Glutamatergic neuron (in vitro differentiated cells): ENCODE measurements at regions not wholly inside any gene's neighbourhood (a gene's known extent, or its start where the extent isn't known, plus 50 kb on each side); places are given as distances from the start of the nearest gene placed in this dataset.
"Not testable (repeated sequence)": the region's sequence is repeated elsewhere in the genome, so short reads cannot be mapped to it uniquely, and the experiment has no call there.

Experiments used
- DNase-seq: peaks from one replicate; pipeline ENCODE4 v3.0.0; 2022
- H3K27ac Mint-ChIP-seq: one replicate; pipeline ENCODE4 v1.8.0; 2020; ENCODE audit warnings: mild to moderate bottlenecking, mixed read lengths, inconsistent platforms; ENCODE audit not compliant: unreplicated experiment
- H3K27me3 Mint-ChIP-seq: one replicate; pipeline ENCODE4 v1.8.0; 2020; ENCODE audit warnings: mild to moderate bottlenecking, moderate library complexity, mixed read lengths, inconsistent platforms; ENCODE audit not compliant: unreplicated experiment
- H3K36me3 Mint-ChIP-seq: one replicate; pipeline ENCODE4 v1.8.0; 2020; ENCODE audit warnings: mild to moderate bottlenecking, mixed read lengths, inconsistent platforms; ENCODE audit not compliant: unreplicated experiment
- H3K4me1 Mint-ChIP-seq: one replicate; pipeline ENCODE4 v1.8.0; 2020; ENCODE audit warnings: mild to moderate bottlenecking, low read depth, mixed read lengths, inconsistent platforms; ENCODE audit not compliant: unreplicated experiment
- H3K4me3 Mint-ChIP-seq: one replicate; pipeline ENCODE4 v1.8.0; 2020; ENCODE audit warnings: mild to moderate bottlenecking, mixed read lengths, inconsistent platforms; ENCODE audit not compliant: unreplicated experiment
- H3K9me3 Mint-ChIP-seq: one replicate; pipeline ENCODE4 v1.8.0; 2020; ENCODE audit warnings: mild to moderate bottlenecking, moderate library complexity, mixed read lengths, inconsistent platforms; ENCODE audit not compliant: unreplicated experiment
- CTCF ChIP-seq: fragments of 200-600 bp; sonication (generic); IDR thresholded peaks from one replicate; pipeline ENCODE4 v1.5.0; 2021; ENCODE audit not compliant: partially characterized antibody, unreplicated experiment

- Mint-ChIP-seq H3K36me3 (no peaks in the 10 kb centered on the region), H3K4me3 (no peak overlapping the region), H3K27me3 (no peaks in the 10 kb centered on the region), H3K9me3 (no peaks in the 10 kb centered on the region), H3K27ac (no peak overlapping the region), H3K4me1 (no peaks in the 10 kb centered on the region)
- no peak for DNase-seq
- TF ChIP-seq CTCF, result no peak
Observed at GRCh38 chr2:61736953-61737352, 116.9 kb downstream of the FAM161A start.

GRCh38 chr2:61733563-61733962 is 120.3 kb downstream of the FAM161A start:
- DNase-seq, result no peak
- Mint-ChIP-seq H3K27me3 (no peaks in the 10 kb centered on the region), H3K4me3 (no peak overlapping the region), H3K27ac (no peak overlapping the region), H3K4me1 (no peaks in the 10 kb centered on the region), H3K9me3 (no peaks in the 10 kb centered on the region), H3K36me3 (no peaks in the 10 kb centered on the region)
- no peak for TF ChIP-seq CTCF

GRCh38 chr2:61732787-61733186 is 121.1 kb downstream of the FAM161A start:
- Mint-ChIP-seq H3K4me1 (no peaks in the 10 kb centered on the region), H3K9me3 (no peaks in the 10 kb centered on the region), H3K4me3 (no peak overlapping the region), H3K27me3 (no peaks in the 10 kb centered on the region), H3K27ac (no peak overlapping the region), H3K36me3 (no peaks in the 10 kb centered on the region)
- TF ChIP-seq CTCF, result no peak
- DNase-seq, result no peak

- H3K4me1 Mint-ChIP-seq, result no peaks in the 10 kb centered on the region
- peaks cover 5% of the 10 kb centered on the region for H3K36me3 Mint-ChIP-seq
- H3K4me3 Mint-ChIP-seq, result no peak overlapping the region
- peaks cover 2% of the 10 kb centered on the region for H3K9me3 Mint-ChIP-seq
- H3K27ac Mint-ChIP-seq, result no peak overlapping the region
- DNase-seq, result no peak
- no peaks in the 10 kb centered on the region for H3K27me3 Mint-ChIP-seq
- no peak for TF ChIP-seq CTCF
Observed at GRCh38 chr2:61727746-61728145, 126.1 kb downstream of the FAM161A start.

- no peak overlapping the region for H3K27ac Mint-ChIP-seq
Observed at GRCh38 chr2:61726456-61727209, 127.2 kb downstream of the FAM161A start.

GRCh38 chr2:61723364-61723763 is 130.5 kb downstream of the FAM161A start:
- not testable (repeated sequence) for H3K27ac Mint-ChIP-seq, H3K9me3 Mint-ChIP-seq, H3K36me3 Mint-ChIP-seq, DNase-seq, H3K4me3 Mint-ChIP-seq, H3K4me1 Mint-ChIP-seq, H3K27me3 Mint-ChIP-seq

More at GRCh38 chr2:61726456-61727209, 127.2 kb downstream of the FAM161A start:
- H3K36me3 Mint-ChIP-seq, result peaks cover 5% of the 10 kb centered on the region
- no peak overlapping the region for H3K4me3 Mint-ChIP-seq
- no peak for TF ChIP-seq CTCF
- DNase-seq, result no peak
- H3K9me3 Mint-ChIP-seq, result peaks cover 2% of the 10 kb centered on the region
- no peaks in the 10 kb centered on the region for H3K27me3 Mint-ChIP-seq
- no peaks in the 10 kb centered on the region for H3K4me1 Mint-ChIP-seq
